Esophagus muscularis mucosa (tissue), 3 donors: ENCODE measurements at regions not wholly inside any gene's neighbourhood (a gene's known extent, or its start where the extent isn't known, plus 50 kb on each side); places are given as distances from the start of the nearest gene placed in this dataset.

ENCODE experiments used
- POLR2A ChIP-seq: fragments of 450-650 bp; IDR thresholded peaks from one replicate; pipeline ENCODE4 v1.6.1; 2017; ENCODE audit warnings: antibody characterized with exemption, moderate library complexity, mild to moderate bottlenecking, low read depth
- TF ChIP-seq, protein P1 (sequence below), 3 experiments: fragments of 200-600 bp in 2 of 3; fragments of 450-650 bp in 1 of 3; sonication (generic) in 2 of 3; IDR thresholded peaks; one replicate each; pipeline ENCODE4 v1.5.1; 2017 to 2019; ENCODE audit warnings: antibody characterized with exemption in 3 of 3, mild to moderate bottlenecking in 2 of 3, moderate library complexity in 1 of 3

DNA sequence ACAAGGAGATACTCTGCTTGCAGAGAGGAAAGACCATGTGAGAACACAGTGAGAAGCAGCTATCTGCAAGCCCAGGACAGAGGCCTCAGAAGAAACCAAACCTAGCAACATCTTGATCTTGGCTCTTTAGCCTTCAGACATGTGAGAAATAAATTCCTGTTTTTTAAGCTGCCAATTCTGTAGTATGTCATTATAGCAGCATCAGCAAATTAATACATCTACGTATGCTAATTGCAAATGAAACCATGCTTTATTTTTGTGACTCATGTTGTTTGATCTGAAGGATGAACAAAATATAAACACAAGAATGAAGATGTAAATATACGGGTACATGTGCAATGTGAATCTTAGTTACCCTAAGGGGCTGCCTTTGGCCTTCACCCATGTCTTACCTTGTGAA lies 714.4 kb upstream of the ARPP21 start:
- no peak for TF ChIP-seq POLR2A
- TF ChIP-seq, protein P1, sequence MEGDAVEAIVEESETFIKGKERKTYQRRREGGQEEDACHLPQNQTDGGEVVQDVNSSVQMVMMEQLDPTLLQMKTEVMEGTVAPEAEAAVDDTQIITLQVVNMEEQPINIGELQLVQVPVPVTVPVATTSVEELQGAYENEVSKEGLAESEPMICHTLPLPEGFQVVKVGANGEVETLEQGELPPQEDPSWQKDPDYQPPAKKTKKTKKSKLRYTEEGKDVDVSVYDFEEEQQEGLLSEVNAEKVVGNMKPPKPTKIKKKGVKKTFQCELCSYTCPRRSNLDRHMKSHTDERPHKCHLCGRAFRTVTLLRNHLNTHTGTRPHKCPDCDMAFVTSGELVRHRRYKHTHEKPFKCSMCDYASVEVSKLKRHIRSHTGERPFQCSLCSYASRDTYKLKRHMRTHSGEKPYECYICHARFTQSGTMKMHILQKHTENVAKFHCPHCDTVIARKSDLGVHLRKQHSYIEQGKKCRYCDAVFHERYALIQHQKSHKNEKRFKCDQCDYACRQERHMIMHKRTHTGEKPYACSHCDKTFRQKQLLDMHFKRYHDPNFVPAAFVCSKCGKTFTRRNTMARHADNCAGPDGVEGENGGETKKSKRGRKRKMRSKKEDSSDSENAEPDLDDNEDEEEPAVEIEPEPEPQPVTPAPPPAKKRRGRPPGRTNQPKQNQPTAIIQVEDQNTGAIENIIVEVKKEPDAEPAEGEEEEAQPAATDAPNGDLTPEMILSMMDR (IDR thresholded peaks at IDR 0.05), result no peak
